HCT116 (cell line): ENCODE measurements at regions not wholly inside any gene's neighbourhood (a gene's known extent, or its start where the extent isn't known, plus 50 kb on each side); places are given as distances from the start of the nearest gene placed in this dataset.
A peak's percentile ranks its signal among the peaks of the same experiment; 100 is the strongest.

Experiments used
- ATAC-seq: fragments of 200-7000 bp; cut with Tn5 transposase; 2 replicates; pipeline ENCODE4 v1.9.1; 2020; ENCODE audit warnings: mild to moderate bottlenecking, moderate library complexity
- BruUV-seq: library from RNA; stranded (reverse); fragments of 400-500 nt; replicated peaks from 2 replicates; lab custom pipeline; 2021; lab: Mats Ljungman, UMichigan
- CTCF ChIA-PET: fragments of 300-600 bp; sonication (Branson Sonifier 250); formaldehyde crosslinking; loops from one replicate; lab custom pipeline; 2021; ENCODE audit warnings: antibody characterized with exemption; lab: Charles Lee
- POLR2A ChIA-PET: fragments of 300-600, 350-600 bp; sonication (Branson Sonifier 250); formaldehyde crosslinking; loops from one replicate; lab custom pipeline; 2021; ENCODE audit warnings: antibody characterized with exemption; lab: Charles Lee
- RAD21 ChIA-PET, 2 experiments: fragments of 300-600 bp; sonication (Branson Sonifier 250); formaldehyde crosslinking; loops; one replicate each; lab custom pipeline; 2023; ENCODE audit warnings: low total read pairs in 2 of 2; ENCODE audit not compliant: uncharacterized antibody in 2 of 2, unreplicated experiment in 2 of 2, low non-redundant PET in 1 of 2; lab: Charles Lee
- DNase-seq: peaks from one replicate; pipeline ENCODE4 v3.0.0-alpha.2; 2010; ENCODE audit warnings: low read depth, low spot score
- H2AFZ ChIP-seq: fragments of 200-600 bp; shearing (Covaris generic), sonication (generic); 2 replicates; pipeline ENCODE4 v1.6.1; 2017; ENCODE audit warnings: low read depth, mixed run types, mixed read lengths, antibody characterized with exemption, low read length; ENCODE audit not compliant: poor library complexity, severe bottlenecking
- H3K27ac ChIP-seq: 2 replicates; pipeline ENCODE4 v1.5.1; 2012; ENCODE audit warnings: low read depth, low read length
- H3K27me3 ChIP-seq: fragments of 200-600 bp; sonication (generic); 2 replicates; pipeline ENCODE4 v1.6.1; 2016; ENCODE audit warnings: mixed run types, low read length, mixed read lengths; ENCODE audit not compliant: insufficient read depth
- H3K36me3 ChIP-seq, 2 experiments: fragments of 200-500 bp in 1 of 2; fragments of 200-600 bp in 1 of 2; sonication (Bioruptor generic) in 1 of 2; sonication (generic) in 1 of 2; 2 replicates each; pipeline versions ENCODE4 v1.5.1 to v1.6.1; 2014 to 2016; ENCODE audit warnings: low read length in 2 of 2, inconsistent platforms in 1 of 2, mixed read lengths in 1 of 2, mixed run types in 1 of 2; ENCODE audit not compliant: insufficient read depth in 2 of 2, control insufficient read depth in 1 of 2
- H3K4me1 ChIP-seq, 2 experiments: fragments of 200-600 bp in 1 of 2; sonication (generic) in 1 of 2; 2 replicates each; pipeline versions ENCODE4 v1.5.1 to v1.6.1; 2012 to 2017; ENCODE audit warnings: low read length in 2 of 2, inconsistent platforms in 1 of 2, mild to moderate bottlenecking in 1 of 2, mixed read lengths in 1 of 2, mixed run types in 1 of 2, moderate library complexity in 1 of 2; ENCODE audit not compliant: insufficient read depth in 2 of 2, control insufficient read depth in 1 of 2
- H3K4me2 ChIP-seq: fragments of 200-600 bp; sonication (generic); 2 replicates; pipeline ENCODE4 v1.6.1; 2017; ENCODE audit warnings: mixed run types, low read length, mixed read lengths
- H3K4me3 ChIP-seq, 2 experiments: fragments of 200-600 bp in 1 of 2; sonication (generic) in 1 of 2; replicated peaks in 1 of 2; 2 replicates each; pipeline ENCODE4 v1.5.1; 2011 to 2016; ENCODE audit warnings: low read length in 2 of 2, control low read depth in 1 of 2, low read depth in 1 of 2, mild to moderate bottlenecking in 1 of 2, mixed read lengths in 1 of 2, mixed run types in 1 of 2
- H3K79me2 ChIP-seq: fragments of 200-600 bp; sonication (generic); 2 replicates; pipeline ENCODE4 v1.6.1; 2017; ENCODE audit warnings: mild to moderate bottlenecking, mixed run types, low read length, moderate library complexity, mixed read lengths; ENCODE audit not compliant: insufficient read depth
- H3K9ac ChIP-seq: fragments of 200-600 bp; sonication (generic); 2 replicates; pipeline ENCODE4 v1.6.1; 2016; ENCODE audit warnings: low read length, mixed read lengths
- H3K9me2 ChIP-seq: fragments of 200-600 bp; sonication (generic), shearing (Covaris generic); 2 replicates; pipeline ENCODE4 v1.6.1; 2017; ENCODE audit warnings: mixed run types, mild to moderate bottlenecking, moderate library complexity; ENCODE audit not compliant: insufficient read depth
- H3K9me3 ChIP-seq, 2 experiments: fragments of 200-500 bp in 1 of 2; fragments of 200-600 bp in 1 of 2; sonication (Bioruptor generic) in 1 of 2; sonication (generic) in 1 of 2; 2 replicates each; pipeline ENCODE4 v1.6.1; 2014 to 2017; ENCODE audit warnings: low read length in 2 of 2, mixed read lengths in 2 of 2, inconsistent platforms in 1 of 2, low read depth in 1 of 2, mild to moderate bottlenecking in 1 of 2, mixed run types in 1 of 2, moderate library complexity in 1 of 2; ENCODE audit not compliant: control insufficient read depth in 1 of 2, insufficient read depth in 1 of 2
- H4K20me1 ChIP-seq: fragments of 200-600 bp; sonication (generic), shearing (Covaris generic); 2 replicates; pipeline ENCODE4 v1.6.1; 2017; ENCODE audit warnings: mixed run types, mild to moderate bottlenecking, moderate library complexity; ENCODE audit not compliant: insufficient read depth
- CBX3 ChIP-seq: IDR thresholded peaks from 2 replicates; pipeline ENCODE4 v1.6.1; 2012; ENCODE audit warnings: low read depth
- ELF1 ChIP-seq: IDR thresholded peaks from 2 replicates; pipeline ENCODE4 v1.6.1; 2012; ENCODE audit warnings: low read depth, borderline replicate concordance
- EZH2 ChIP-seq: fragments of 200-600 bp; sonication (generic); IDR thresholded peaks from 2 replicates; pipeline ENCODE4 v1.6.1; 2017; ENCODE audit warnings: antibody characterized with exemption, mixed run types
- EZH2phosphoT487 ChIP-seq: fragments of 200-600 bp; IDR thresholded peaks from 2 replicates; pipeline ENCODE4 v1.6.1; 2018; ENCODE audit warnings: antibody characterized with exemption, borderline replicate concordance
- FOSL1 ChIP-seq: IDR thresholded peaks from 2 replicates; pipeline ENCODE4 v1.6.1; 2012; ENCODE audit warnings: low read depth
- JUND ChIP-seq: IDR thresholded peaks from 2 replicates; pipeline ENCODE4 v1.6.1; 2012
- RAD21 ChIP-seq: IDR thresholded peaks from 2 replicates; pipeline ENCODE4 v1.6.1; 2012; ENCODE audit warnings: low read depth, mild to moderate bottlenecking
- SIN3A ChIP-seq: IDR thresholded peaks from 2 replicates; pipeline ENCODE4 v1.6.1; 2012; ENCODE audit warnings: low read depth
- SP1 ChIP-seq: IDR thresholded peaks from 2 replicates; pipeline ENCODE4 v1.6.1; 2012; ENCODE audit warnings: low read depth
- SRF ChIP-seq: IDR thresholded peaks from 2 replicates; pipeline ENCODE4 v1.6.1; 2012; ENCODE audit warnings: low read depth
- YY1 ChIP-seq: IDR thresholded peaks from 2 replicates; pipeline ENCODE4 v1.6.1; 2011; ENCODE audit warnings: low read length, low read depth, moderate library complexity, mild to moderate bottlenecking; ENCODE audit not compliant: insufficient replicate concordance; ENCODE audit errors: extremely low read depth
- ZFX ChIP-seq: fragments of 450-650 bp; IDR thresholded peaks from 2 replicates; pipeline ENCODE4 v1.6.1; 2017
- ZNF274 ChIP-seq: fragments of 200-500 bp; sonication (Bioruptor generic); IDR thresholded peaks from 2 replicates; pipeline ENCODE4 v1.6.1; 2014; ENCODE audit warnings: mild to moderate bottlenecking, low read depth, low read length, inconsistent platforms
- intact Hi-C: fragments of 100-400 bp; cut with micrococcal nuclease; formaldehyde crosslinking; loops from 2 replicates; pipeline ENCODE4 v1.10.0; 2022
- TF ChIP-seq, protein P1 (sequence below), 3 experiments: fragments of 200-600 bp in 1 of 3; sonication (generic) in 1 of 3; IDR thresholded peaks in 2 of 3; conservative IDR thresholded peaks in 1 of 3; 2 replicates each; pipeline ENCODE4 v1.5.1; 2012 to 2017; ENCODE audit warnings: low read depth in 2 of 3, low read length in 2 of 3, antibody characterized with exemption in 1 of 3, borderline replicate concordance in 1 of 3, control low read depth in 1 of 3, mild to moderate bottlenecking in 1 of 3, mixed read lengths in 1 of 3, mixed run types in 1 of 3, moderate library complexity in 1 of 3; ENCODE audit not compliant: insufficient read depth in 1 of 3
- TF ChIP-seq, protein P2 (sequence below): IDR thresholded peaks from 2 replicates; pipeline ENCODE4 v1.6.1; 2012

DNA sequence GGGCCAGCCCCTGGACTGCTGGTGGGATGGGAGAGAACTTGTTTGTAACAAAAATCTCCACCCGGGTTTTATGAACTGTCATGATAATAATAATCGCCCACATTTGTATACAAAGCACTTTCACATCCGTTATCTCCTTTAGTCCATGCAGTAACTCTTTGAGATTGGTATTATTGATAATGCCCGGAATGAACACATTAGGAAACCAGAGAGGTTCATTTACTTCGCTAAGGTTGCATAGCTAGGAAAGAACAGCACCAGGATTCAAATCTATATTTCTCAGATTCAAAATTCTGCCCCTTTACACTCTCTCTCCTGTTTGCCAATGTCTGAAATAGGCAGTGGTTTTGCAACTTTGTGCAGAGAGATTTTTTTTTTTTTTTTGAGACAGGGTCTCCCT lies 131.4 kb downstream of the FOXD2 start:
- H3K4me2 ChIP-seq, result peak overlapping the region; percentile 62

DNA sequence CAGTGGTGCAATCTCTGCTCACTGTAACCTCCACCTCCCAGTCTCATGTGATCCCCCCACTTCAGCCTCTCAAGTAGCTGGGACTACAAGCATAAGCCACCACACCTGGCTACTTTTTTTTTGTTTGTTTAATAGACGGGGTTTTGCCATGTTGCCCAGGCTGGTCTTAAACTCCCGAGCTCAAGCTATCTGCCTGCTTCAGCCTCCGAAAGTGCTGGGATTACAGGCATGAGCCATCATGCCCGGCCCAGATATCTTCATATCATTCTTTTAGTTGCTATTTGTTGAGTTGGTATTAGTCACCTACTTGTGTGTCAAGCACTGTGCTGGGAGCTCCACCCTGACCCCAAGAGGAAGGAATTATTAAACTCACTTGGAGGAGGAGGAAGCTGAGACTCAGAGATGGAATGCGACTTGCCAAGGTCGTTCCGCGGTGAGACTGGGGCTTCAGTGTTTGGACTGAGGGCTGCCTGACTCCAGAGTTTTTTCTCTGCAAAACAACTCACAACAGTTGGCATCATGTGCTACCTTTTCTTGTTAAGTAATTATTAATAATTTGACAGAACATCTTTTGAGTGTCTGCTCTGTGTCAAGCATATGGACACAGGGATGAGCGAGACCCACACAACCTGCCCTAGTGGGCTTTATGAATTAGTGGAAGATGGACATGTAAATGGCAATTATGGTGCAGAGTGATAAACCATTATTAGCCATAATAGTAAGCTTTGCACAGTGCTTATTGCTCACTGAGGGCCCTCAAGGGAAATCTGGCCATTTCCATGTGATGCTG lies 132.0 kb downstream of the FOXD2 start:
- DNase-seq (peak; percentile 79), ATAC-seq (peak; percentile 99)
- CTCF ChIA-PET, result interaction anchor here (0.7 to 2.0 kb wide), 10 partner anchors 9 to 362 kb away, joined by 3 to 19 read pairs (median 4); partner anchors contain the start of gene FOXD2
- Histone ChIP-seq H3K4me1 (peaks cover 3 to 16% of the 10 kb centered on the region in 2 experiments; a peak in 2 of 4 replicates), H4K20me1 (no peaks in the 10 kb centered on the region), H3K36me3 (no peaks in the 10 kb centered on the region), H3K9me2 (no peaks in the 10 kb centered on the region), H3K27ac (peak overlapping the region; percentile 13; the same call in 1 of the 2 replicates), H3K9ac (peak overlapping the region; percentile 15; the same call in 1 of the 2 replicates), H3K4me3 (peak overlapping the region in 1 of 2 experiments; percentile 21; a peak in 1 of 4 replicates), H2AFZ (peak overlapping the region; percentile 83), H3K4me2 (peak overlapping the region; percentile 62), H3K79me2 (no peaks in the 10 kb centered on the region), H3K27me3 (no peaks in the 10 kb centered on the region), H3K9me3 (no peaks in the 10 kb centered on the region)
- POLR2A ChIA-PET, result interaction anchor here (0.9 kb wide), 2 partner anchors 9 to 11 kb away, joined by 4 to 7 read pairs; no protein-coding TSS in a partner anchor
- TF ChIP-seq EZH2 (no peak), SRF (no peak), CBX3 (peak; percentile 83), JUND (peak; percentile 26; the same call in 1 of the 2 replicates), SP1 (peak; percentile 38), RAD21 (peak; percentile 62), YY1 (peak; percentile 59), FOSL1 (peak; percentile 60; the same call in 1 of the 2 replicates), SIN3A (no peak)
- TF ChIP-seq, protein P1, sequence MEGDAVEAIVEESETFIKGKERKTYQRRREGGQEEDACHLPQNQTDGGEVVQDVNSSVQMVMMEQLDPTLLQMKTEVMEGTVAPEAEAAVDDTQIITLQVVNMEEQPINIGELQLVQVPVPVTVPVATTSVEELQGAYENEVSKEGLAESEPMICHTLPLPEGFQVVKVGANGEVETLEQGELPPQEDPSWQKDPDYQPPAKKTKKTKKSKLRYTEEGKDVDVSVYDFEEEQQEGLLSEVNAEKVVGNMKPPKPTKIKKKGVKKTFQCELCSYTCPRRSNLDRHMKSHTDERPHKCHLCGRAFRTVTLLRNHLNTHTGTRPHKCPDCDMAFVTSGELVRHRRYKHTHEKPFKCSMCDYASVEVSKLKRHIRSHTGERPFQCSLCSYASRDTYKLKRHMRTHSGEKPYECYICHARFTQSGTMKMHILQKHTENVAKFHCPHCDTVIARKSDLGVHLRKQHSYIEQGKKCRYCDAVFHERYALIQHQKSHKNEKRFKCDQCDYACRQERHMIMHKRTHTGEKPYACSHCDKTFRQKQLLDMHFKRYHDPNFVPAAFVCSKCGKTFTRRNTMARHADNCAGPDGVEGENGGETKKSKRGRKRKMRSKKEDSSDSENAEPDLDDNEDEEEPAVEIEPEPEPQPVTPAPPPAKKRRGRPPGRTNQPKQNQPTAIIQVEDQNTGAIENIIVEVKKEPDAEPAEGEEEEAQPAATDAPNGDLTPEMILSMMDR (IDR thresholded peaks at IDR 0.05 in 2 of 3, conservative IDR thresholded peaks at IDR 0.05 in 1 of 3; ENCODE audit: borderline replicate concordance in 1 of 3, insufficient read depth in 1 of 3, low read depth in 2 of 3, low read length in 2 of 3), result peak; percentile 62 to 71 (median 68); a peak in 5 of 6 replicates
- intact Hi-C loops, result no loop called here
- BruUV-seq, result no TSS peak
- RAD21 ChIA-PET, result interaction anchor here in 1 of 2 experiments (0.5 kb wide), 1 partner anchor 132 kb away, joined by 10 read pairs; the partner anchor contains the start of gene FOXD2

More for the DNA sequence above, 131.4 kb downstream of the FOXD2 start:
- BruUV-seq, result no TSS peak
- peak overlapping the region; percentile 83 for H2AFZ ChIP-seq
- ChIA-PET RAD21 (no interaction called here), POLR2A (interaction anchor here (0.9 kb wide), 1 partner anchor 8 kb away, joined by 4 read pairs; no protein-coding TSS in a partner anchor), CTCF (interaction anchor here (0.7 to 2.0 kb wide), 10 partner anchors 8 to 362 kb away, joined by 3 to 19 read pairs (median 4); partner anchors contain the start of gene FOXD2)
- H4K20me1 ChIP-seq, result no peaks in the 10 kb centered on the region
- H3K9me2 ChIP-seq, result no peaks in the 10 kb centered on the region
- peak overlapping the region; percentile 13; the same call in 1 of the 2 replicates for H3K27ac ChIP-seq
- peak overlapping the region; percentile 15; the same call in 1 of the 2 replicates for H3K9ac ChIP-seq
- H3K36me3 ChIP-seq, result no peaks in the 10 kb centered on the region
- no peaks in the 10 kb centered on the region for H3K27me3 ChIP-seq
- intact Hi-C loops, result no loop called here
- H3K9me3 ChIP-seq, result no peaks in the 10 kb centered on the region
- DNase-seq, result no peak
- TF ChIP-seq YY1 (no peak), ZNF274 (no peak), EZH2phosphoT487 (no peak), ZFX (no peak), FOSL1 (no peak), RAD21 (no peak), ELF1 (no peak)
- TF ChIP-seq, protein P2, sequence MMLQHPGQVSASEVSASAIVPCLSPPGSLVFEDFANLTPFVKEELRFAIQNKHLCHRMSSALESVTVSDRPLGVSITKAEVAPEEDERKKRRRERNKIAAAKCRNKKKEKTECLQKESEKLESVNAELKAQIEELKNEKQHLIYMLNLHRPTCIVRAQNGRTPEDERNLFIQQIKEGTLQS, result no peak
- H3K79me2 ChIP-seq, result no peaks in the 10 kb centered on the region
- ATAC-seq, result no peak
- H3K4me3 ChIP-seq, result no peak overlapping the region
- H3K4me1 ChIP-seq, result peaks cover 3 to 16% of the 10 kb centered on the region in 2 experiments; a peak in 2 of 4 replicates
